Endothelial cell of umbilical vein (primary cell): ENCODE measurements at regions not wholly inside any gene's neighbourhood (a gene's known extent, or its start where the extent isn't known, plus 50 kb on each side); places are given as distances from the start of the nearest gene placed in this dataset.

Source experiments
- CTCF ChIP-seq, 2 donors: IDR thresholded peaks; 1 replicate in 1 of 2; 2 replicates in 1 of 2; pipeline ENCODE4 v1.5.1; 2011; ENCODE audit warnings: low read length in 2 of 2, mild to moderate bottlenecking in 2 of 2, moderate library complexity in 2 of 2, control low read depth in 1 of 2, inconsistent platforms in 1 of 2, low read depth in 1 of 2; ENCODE audit not compliant: insufficient read depth in 1 of 2; ENCODE audit errors: extremely low read depth in 1 of 2
- EZH2 ChIP-seq: IDR thresholded peaks from 2 replicates; pipeline ENCODE4 v1.6.1; 2012; ENCODE audit warnings: borderline replicate concordance, low read depth, mild to moderate bottlenecking, moderate library complexity, low read length, inconsistent platforms; ENCODE audit not compliant: severe bottlenecking
- JUN ChIP-seq: IDR thresholded peaks from 2 replicates; pipeline ENCODE4 v1.6.1; 2011; ENCODE audit warnings: borderline replicate concordance, low read depth; ENCODE audit not compliant: insufficient read length, insufficient read depth
- MYC ChIP-seq: IDR thresholded peaks from one replicate; pipeline ENCODE4 v1.6.1; 2011; ENCODE audit warnings: mild to moderate bottlenecking, low read depth, low read length
- POLR2A ChIP-seq: IDR thresholded peaks from 2 replicates; pipeline ENCODE4 v1.6.1; 2012; ENCODE audit warnings: low read depth, mild to moderate bottlenecking, control low read depth, low read length

GRCh38 chr6:48412656-48413055 is 301.7 kb upstream of the PTCHD4 start:
- TF ChIP-seq CTCF (IDR thresholded peaks at IDR 0.05; ENCODE audit: extremely low read depth in 1 of 2, insufficient read depth in 1 of 2, low read depth in 1 of 2, low read length in 2 of 2) (no peak), MYC (no peak), JUN (no peak), EZH2 (no peak), POLR2A (no peak)
